Smooth muscle cell (in vitro differentiated cells): ENCODE measurements at regions not wholly inside any gene's neighbourhood (a gene's known extent, or its start where the extent isn't known, plus 50 kb on each side); places are given as distances from the start of the nearest gene placed in this dataset.

ENCODE experiments used
- DNase-seq: peaks from one replicate; lab custom pipeline; 2025; ENCODE audit not compliant: unreplicated experiment; lab: John Stamatoyannopoulos, UW
- H2AFZ ChIP-seq: fragments of 200-600 bp; sonication (generic); 2 replicates; pipeline ENCODE4 v1.6.0; 2016; ENCODE audit warnings: antibody characterized with exemption, low read depth, mild to moderate bottlenecking
- H3F3A ChIP-seq: fragments of 200-600 bp; sonication (generic); 2 replicates; pipeline ENCODE4 v1.6.0; 2017; ENCODE audit warnings: antibody characterized with exemption, low read depth
- H3K27ac ChIP-seq: fragments of 200-600 bp; sonication (generic); 2 replicates; pipeline ENCODE4 v1.5.1; 2016; ENCODE audit warnings: low read depth, mild to moderate bottlenecking
- H3K27me3 ChIP-seq: fragments of 200-600 bp; sonication (generic); 2 replicates; pipeline ENCODE4 v1.6.1; 2016; ENCODE audit warnings: low read depth, mild to moderate bottlenecking
- H3K36me3 ChIP-seq: fragments of 200-600 bp; sonication (generic); 2 replicates; pipeline ENCODE4 v1.5.1; 2016; ENCODE audit warnings: low read depth
- H3K4me1 ChIP-seq: fragments of 200-600 bp; sonication (generic); 2 replicates; pipeline ENCODE4 v1.5.1; 2016; ENCODE audit warnings: low read depth
- H3K4me2 ChIP-seq: fragments of 200-600 bp; sonication (generic); 2 replicates; pipeline ENCODE4 v1.6.0; 2016; ENCODE audit warnings: mild to moderate bottlenecking
- H3K4me3 ChIP-seq: fragments of 200-600 bp; sonication (generic); 2 replicates; pipeline ENCODE4 v1.5.1; 2016; ENCODE audit warnings: mild to moderate bottlenecking
- H3K79me2 ChIP-seq: fragments of 200-600 bp; sonication (generic); 2 replicates; pipeline ENCODE4 v1.6.0; 2016; ENCODE audit warnings: low read depth, mild to moderate bottlenecking
- H3K9ac ChIP-seq: fragments of 200-600 bp; sonication (generic); 2 replicates; pipeline ENCODE4 v1.6.0; 2016; ENCODE audit warnings: low read depth
- H3K9me3 ChIP-seq: fragments of 200-600 bp; sonication (generic); replicated peaks from 2 replicates; pipeline ENCODE4 v1.5.1; 2016; ENCODE audit warnings: low read depth
- H4K20me1 ChIP-seq: fragments of 200-600 bp; sonication (generic); 2 replicates; pipeline ENCODE4 v1.6.0; 2016; ENCODE audit warnings: low read depth
- CTCF ChIP-seq: fragments of 200-600 bp; sonication (generic); IDR thresholded peaks from 2 replicates; pipeline ENCODE4 v1.5.1; 2017; ENCODE audit warnings: borderline replicate concordance, mild to moderate bottlenecking, antibody characterized with exemption; ENCODE audit not compliant: insufficient read depth, poor library complexity, severe bottlenecking
- WGBS: methylation state at CpG from one replicate; pipeline ENCODE4 v1.1.7; 2016; ENCODE audit warnings: low lambda C conversion rate; 5-methylcytosine and 5-hydroxymethylcytosine counted together

GRCh38 chr5:39678534-39678933, 253.8 kb upstream of the DAB2 start:
- DNase-seq = no peak

DNA sequence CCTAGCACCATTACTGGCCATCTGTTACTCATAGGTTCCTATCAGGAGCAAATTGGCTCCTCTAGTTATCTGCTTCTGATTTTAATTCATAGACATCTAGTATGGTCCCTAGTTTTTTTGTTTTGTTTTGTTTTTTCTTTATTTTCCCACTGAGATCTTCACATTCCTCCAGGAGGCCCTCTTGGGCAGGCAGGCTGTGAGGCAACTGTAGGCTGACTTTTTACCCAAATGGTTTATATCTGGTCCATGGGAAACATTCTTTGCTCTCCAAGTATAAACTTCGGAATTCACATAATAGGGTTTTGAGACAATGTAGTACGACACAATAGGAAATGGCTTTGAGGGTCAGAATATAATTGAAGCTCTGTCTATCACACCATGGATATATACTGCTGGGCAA, 250.9 kb upstream of the DAB2 start:
- Histone ChIP-seq H3K27me3 (no peaks in the 10 kb centered on the region), H3K9me3 (no peaks in the 10 kb centered on the region), H3K27ac (no peak overlapping the region), H3K4me3 (no peak overlapping the region), H3K4me1 (peaks cover 12% of the 10 kb centered on the region), H3K4me2 (peak overlapping the region; percentile 4), H3K36me3 (no peaks in the 10 kb centered on the region), H3F3A (no peaks in the 10 kb centered on the region), H2AFZ (peak overlapping the region; percentile 73), H3K9ac (no peak overlapping the region), H4K20me1 (no peaks in the 10 kb centered on the region), H3K79me2 (no peaks in the 10 kb centered on the region)
- no peak for TF ChIP-seq CTCF
- no peak for DNase-seq
- WGBS = 75% methylated on average over 2 of the region's 2 CpGs

More at GRCh38 chr5:39678534-39678933, 253.8 kb upstream of the DAB2 start:
- no peak overlapping the region for H3K9ac ChIP-seq
- H3K79me2 ChIP-seq = no peaks in the 10 kb centered on the region
- H3K4me3 ChIP-seq = no peak overlapping the region
- TF ChIP-seq CTCF = no peak
- 17% methylated on average over 1 of the region's 1 CpG for WGBS
- H2AFZ ChIP-seq = peak overlapping the region; percentile 21
- no peaks in the 10 kb centered on the region for H3K27me3 ChIP-seq
- no peaks in the 10 kb centered on the region for H3F3A ChIP-seq
- H4K20me1 ChIP-seq = no peaks in the 10 kb centered on the region
- H3K9me3 ChIP-seq = no peaks in the 10 kb centered on the region
- no peaks in the 10 kb centered on the region for H3K36me3 ChIP-seq
- H3K4me1 ChIP-seq = peaks cover 7% of the 10 kb centered on the region
- H3K4me2 ChIP-seq = peak overlapping the region; percentile 29
- peak overlapping the region; percentile 16 for H3K27ac ChIP-seq

DNA sequence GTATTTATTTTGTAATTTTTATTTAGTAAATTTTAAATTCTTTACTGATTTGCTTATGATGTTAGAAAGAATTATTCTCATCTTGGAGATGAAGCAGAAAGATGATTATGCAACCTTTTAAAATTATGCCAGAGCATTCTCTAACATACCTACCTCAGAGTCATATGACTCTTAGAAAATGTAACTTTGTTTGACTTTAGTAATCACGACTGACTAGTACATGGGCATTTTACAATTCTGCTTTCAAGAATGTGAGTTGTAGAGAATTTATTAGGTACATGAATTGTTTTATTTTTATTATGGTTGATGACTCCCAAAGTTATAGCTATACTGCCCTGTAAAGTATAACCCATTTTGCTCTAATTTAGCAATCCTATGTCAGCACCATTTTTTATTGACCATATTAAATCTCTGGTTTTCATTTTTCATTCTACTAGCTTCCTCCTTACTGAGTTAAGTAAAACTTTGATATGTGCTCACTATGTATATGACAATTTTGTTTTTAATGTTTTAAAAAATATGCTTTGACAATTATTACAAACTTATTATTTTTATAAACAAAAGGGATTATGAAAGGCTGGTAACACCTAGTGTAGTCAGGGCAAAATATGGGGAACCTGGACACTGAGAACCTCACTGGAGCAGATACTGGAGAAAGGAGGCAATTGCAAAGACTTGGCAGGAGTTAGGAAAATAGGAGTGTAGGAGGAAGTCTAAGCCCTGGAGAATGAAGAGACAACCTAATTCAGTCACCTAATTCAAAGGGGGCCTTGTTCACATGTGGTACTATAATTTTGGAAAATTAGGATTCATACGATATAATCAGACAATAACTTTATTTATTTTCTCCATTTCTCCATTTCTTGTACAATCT, 249.7 kb upstream of the DAB2 start:
- Histone ChIP-seq H3K4me3 (no peak overlapping the region), H3K36me3 (no peaks in the 10 kb centered on the region), H3K27ac (no peak overlapping the region), H3K27me3 (no peaks in the 10 kb centered on the region), H2AFZ (no peak overlapping the region), H3K4me1 (peaks cover 16% of the 10 kb centered on the region), H3K4me2 (no peak overlapping the region), H3F3A (no peaks in the 10 kb centered on the region), H4K20me1 (no peaks in the 10 kb centered on the region), H3K9me3 (no peaks in the 10 kb centered on the region), H3K9ac (no peak overlapping the region), H3K79me2 (no peaks in the 10 kb centered on the region)
- DNase-seq = no peak
- WGBS = 97% methylated on average over 2 of the region's 2 CpGs
- TF ChIP-seq CTCF = no peak

DNA sequence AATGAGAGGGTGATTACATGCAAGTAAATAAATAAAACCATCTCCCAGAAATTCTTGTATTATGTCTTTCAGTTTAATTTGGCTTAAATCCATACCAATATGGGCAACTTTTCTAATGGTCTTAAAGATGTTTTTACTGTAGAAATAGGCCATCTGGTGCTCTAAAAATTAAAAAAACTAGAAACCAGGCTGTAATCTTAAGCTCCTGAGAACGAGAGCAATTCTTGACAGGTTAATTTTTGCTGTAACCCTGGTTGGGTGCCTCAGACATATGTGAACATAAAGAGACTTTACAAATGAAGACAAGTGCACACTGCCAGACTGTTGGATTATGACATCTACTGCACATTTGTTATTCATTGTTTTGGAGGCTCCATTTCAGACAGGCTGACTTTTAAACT, 246.8 kb upstream of the DAB2 start:
- H3K36me3 ChIP-seq = no peaks in the 10 kb centered on the region
- H3K9me3 ChIP-seq = no peaks in the 10 kb centered on the region
- no peaks in the 10 kb centered on the region for H3K27me3 ChIP-seq
- no peaks in the 10 kb centered on the region for H3K79me2 ChIP-seq
- WGBS = 57% methylated on average over 1 of the region's 1 CpG
- H3K27ac ChIP-seq = no peak overlapping the region
- no peak overlapping the region for H3K4me3 ChIP-seq
- no peak for DNase-seq
- no peak overlapping the region for H2AFZ ChIP-seq
- H3K4me1 ChIP-seq = peaks cover 9% of the 10 kb centered on the region
- no peak for TF ChIP-seq CTCF
- no peak overlapping the region for H3K9ac ChIP-seq
- no peaks in the 10 kb centered on the region for H3F3A ChIP-seq
- H3K4me2 ChIP-seq = no peak overlapping the region
- no peaks in the 10 kb centered on the region for H4K20me1 ChIP-seq
